ENCODE measurements at regions not wholly inside any gene's neighbourhood (a gene's known extent, or its start where the extent isn't known, plus 50 kb on each side); places are given as distances from the start of the nearest gene placed in this dataset.

- TF ChIP-seq POLR2A (IDR thresholded peaks at IDR 0.05; ENCODE audit: low read length): no peak
- no peak for TF ChIP-seq GATA1 (IDR thresholded peaks at IDR 0.05; ENCODE audit: low read depth, low read length)
Observed at GRCh38 chr11:32034149-32034548, 56.7 kb upstream of the RCN1 start.
